ENCODE measurements at regions not wholly inside any gene's neighbourhood (a gene's known extent, or its start where the extent isn't known, plus 50 kb on each side); places are given as distances from the start of the nearest gene placed in this dataset.

DNA sequence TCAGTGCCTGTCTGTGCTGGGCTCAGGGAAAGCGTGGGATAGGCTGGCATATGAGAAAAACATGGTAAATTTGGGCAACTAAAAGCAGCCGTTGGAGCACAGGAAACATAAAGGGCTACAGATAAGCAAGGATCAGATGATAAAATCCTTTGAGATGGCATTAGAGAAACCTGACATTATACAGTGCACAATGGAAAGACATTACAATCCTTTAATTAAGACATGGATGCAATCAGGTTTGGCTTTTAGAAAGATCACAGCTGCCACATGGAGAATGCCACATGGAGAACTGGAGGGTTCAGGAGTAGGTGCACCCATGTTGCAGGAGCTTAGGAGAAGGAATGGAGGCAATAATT is 117.3 kb downstream of the CDC42EP3 start:
- no peak for TF ChIP-seq POLR2A (IDR thresholded peaks at IDR 0.05; ENCODE audit: low read length)
- TF ChIP-seq, protein P1, sequence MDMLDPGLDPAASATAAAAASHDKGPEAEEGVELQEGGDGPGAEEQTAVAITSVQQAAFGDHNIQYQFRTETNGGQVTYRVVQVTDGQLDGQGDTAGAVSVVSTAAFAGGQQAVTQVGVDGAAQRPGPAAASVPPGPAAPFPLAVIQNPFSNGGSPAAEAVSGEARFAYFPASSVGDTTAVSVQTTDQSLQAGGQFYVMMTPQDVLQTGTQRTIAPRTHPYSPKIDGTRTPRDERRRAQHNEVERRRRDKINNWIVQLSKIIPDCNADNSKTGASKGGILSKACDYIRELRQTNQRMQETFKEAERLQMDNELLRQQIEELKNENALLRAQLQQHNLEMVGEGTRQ (IDR thresholded peaks at IDR 0.05), result no peak
- TF ChIP-seq, protein P2, sequence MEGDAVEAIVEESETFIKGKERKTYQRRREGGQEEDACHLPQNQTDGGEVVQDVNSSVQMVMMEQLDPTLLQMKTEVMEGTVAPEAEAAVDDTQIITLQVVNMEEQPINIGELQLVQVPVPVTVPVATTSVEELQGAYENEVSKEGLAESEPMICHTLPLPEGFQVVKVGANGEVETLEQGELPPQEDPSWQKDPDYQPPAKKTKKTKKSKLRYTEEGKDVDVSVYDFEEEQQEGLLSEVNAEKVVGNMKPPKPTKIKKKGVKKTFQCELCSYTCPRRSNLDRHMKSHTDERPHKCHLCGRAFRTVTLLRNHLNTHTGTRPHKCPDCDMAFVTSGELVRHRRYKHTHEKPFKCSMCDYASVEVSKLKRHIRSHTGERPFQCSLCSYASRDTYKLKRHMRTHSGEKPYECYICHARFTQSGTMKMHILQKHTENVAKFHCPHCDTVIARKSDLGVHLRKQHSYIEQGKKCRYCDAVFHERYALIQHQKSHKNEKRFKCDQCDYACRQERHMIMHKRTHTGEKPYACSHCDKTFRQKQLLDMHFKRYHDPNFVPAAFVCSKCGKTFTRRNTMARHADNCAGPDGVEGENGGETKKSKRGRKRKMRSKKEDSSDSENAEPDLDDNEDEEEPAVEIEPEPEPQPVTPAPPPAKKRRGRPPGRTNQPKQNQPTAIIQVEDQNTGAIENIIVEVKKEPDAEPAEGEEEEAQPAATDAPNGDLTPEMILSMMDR (IDR thresholded peaks at IDR 0.05), result no peak
- TF ChIP-seq KDM1A (IDR thresholded peaks at IDR 0.05; ENCODE audit: low read depth), result no peak
- TF ChIP-seq, protein P3, sequence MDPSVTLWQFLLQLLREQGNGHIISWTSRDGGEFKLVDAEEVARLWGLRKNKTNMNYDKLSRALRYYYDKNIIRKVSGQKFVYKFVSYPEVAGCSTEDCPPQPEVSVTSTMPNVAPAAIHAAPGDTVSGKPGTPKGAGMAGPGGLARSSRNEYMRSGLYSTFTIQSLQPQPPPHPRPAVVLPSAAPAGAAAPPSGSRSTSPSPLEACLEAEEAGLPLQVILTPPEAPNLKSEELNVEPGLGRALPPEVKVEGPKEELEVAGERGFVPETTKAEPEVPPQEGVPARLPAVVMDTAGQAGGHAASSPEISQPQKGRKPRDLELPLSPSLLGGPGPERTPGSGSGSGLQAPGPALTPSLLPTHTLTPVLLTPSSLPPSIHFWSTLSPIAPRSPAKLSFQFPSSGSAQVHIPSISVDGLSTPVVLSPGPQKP (IDR thresholded peaks at IDR 0.05; ENCODE audit: low read depth, low read length), result no peak
- TF ChIP-seq, protein P4, sequence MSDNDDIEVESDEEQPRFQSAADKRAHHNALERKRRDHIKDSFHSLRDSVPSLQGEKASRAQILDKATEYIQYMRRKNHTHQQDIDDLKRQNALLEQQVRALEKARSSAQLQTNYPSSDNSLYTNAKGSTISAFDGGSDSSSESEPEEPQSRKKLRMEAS (IDR thresholded peaks at IDR 0.05), result no peak
- no peak for TF ChIP-seq RNF2 (IDR thresholded peaks at IDR 0.05; ENCODE audit: borderline replicate concordance, low read depth)
- no peak for TF ChIP-seq SMC3 (IDR thresholded peaks at IDR 0.05)
- no peak for TF ChIP-seq NR3C1 (IDR thresholded peaks at IDR 0.05)
- TF ChIP-seq GATA3 (IDR thresholded peaks at IDR 0.05; ENCODE audit: borderline replicate concordance), result no peak
- no peak for TF ChIP-seq RAD21 (conservative IDR thresholded peaks at IDR 0.05 in 1 of 2, IDR thresholded peaks at IDR 0.05 in 1 of 2)
- TF ChIP-seq BHLHE40 (IDR thresholded peaks at IDR 0.05; ENCODE audit: low read depth, low read length), result no peak
- TF ChIP-seq HDAC2 (IDR thresholded peaks at IDR 0.05), result no peak

All from A549 (cell line).